Activated T-helper 2 cell treated with anti-CD3 and anti-CD28 coated beads, Interferon-gamma antibody, Interleukin-2, Interleukin-4, amounts not matched to agents 10 μg/mL and 5 μg/mL and 100 μg/mL, durations not matched to agents 14 hours and 24 hours and 36 hours (primary cell): ENCODE measurements at regions not wholly inside any gene's neighbourhood (a gene's known extent, or its start where the extent isn't known, plus 50 kb on each side); places are given as distances from the start of the nearest gene placed in this dataset.

Source experiments
- DNase-seq: peaks from one replicate; pipeline ENCODE4 v3.0.0; 2021; ENCODE audit warnings: low spot score
- H3K27ac Mint-ChIP-seq: one replicate; pipeline ENCODE4 v1.8.0; 2021; ENCODE audit warnings: mixed read lengths
- H3K27me3 Mint-ChIP-seq: one replicate; pipeline ENCODE4 v1.8.0; 2021; ENCODE audit warnings: low read depth, mixed read lengths
- H3K36me3 Mint-ChIP-seq: one replicate; pipeline ENCODE4 v1.8.0; 2021; ENCODE audit warnings: low read depth, mixed read lengths
- H3K4me1 Mint-ChIP-seq: one replicate; pipeline ENCODE4 v1.8.0; 2021; ENCODE audit warnings: low read depth, mixed read lengths
- H3K4me3 Mint-ChIP-seq: one replicate; pipeline ENCODE4 v1.8.0; 2021; ENCODE audit warnings: low read depth, mild to moderate bottlenecking, moderate library complexity, mixed read lengths
- H3K9me3 Mint-ChIP-seq: one replicate; pipeline ENCODE4 v1.8.0; 2021; ENCODE audit warnings: mixed read lengths
- intact Hi-C: fragments of 100-400 bp; cut with micrococcal nuclease; formaldehyde crosslinking; loops from one replicate; pipeline ENCODE4 v1.15.1; 2023

DNA sequence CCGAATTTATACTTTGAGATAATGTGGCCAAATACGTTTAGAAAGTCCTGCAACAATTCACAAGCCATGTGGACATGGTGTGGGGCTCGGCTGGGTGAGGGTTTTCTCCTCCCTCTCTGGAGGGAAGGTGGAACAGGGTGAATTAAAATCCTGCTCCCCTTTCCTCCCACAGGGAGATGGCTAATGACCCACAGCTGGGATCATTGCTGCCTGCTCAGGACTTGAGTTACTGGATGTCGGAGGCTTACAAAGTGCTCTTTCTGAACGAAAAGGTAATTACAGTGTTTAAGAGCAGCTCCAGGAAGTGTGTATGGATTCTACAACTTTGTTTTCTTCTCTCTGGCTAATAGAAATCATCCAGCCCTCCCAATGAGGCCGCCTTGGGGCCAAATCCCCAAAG, 97.9 kb upstream of the ALKAL2 start:
- H3K27ac Mint-ChIP-seq: no peak overlapping the region
- H3K27me3 Mint-ChIP-seq: peaks cover 1% of the 10 kb centered on the region
- H3K4me3 Mint-ChIP-seq: no peak overlapping the region
- intact Hi-C loops: no loop called here
- H3K9me3 Mint-ChIP-seq: peaks cover 5% of the 10 kb centered on the region
- DNase-seq: no peak
- no peaks in the 10 kb centered on the region for H3K4me1 Mint-ChIP-seq
- no peaks in the 10 kb centered on the region for H3K36me3 Mint-ChIP-seq

DNA sequence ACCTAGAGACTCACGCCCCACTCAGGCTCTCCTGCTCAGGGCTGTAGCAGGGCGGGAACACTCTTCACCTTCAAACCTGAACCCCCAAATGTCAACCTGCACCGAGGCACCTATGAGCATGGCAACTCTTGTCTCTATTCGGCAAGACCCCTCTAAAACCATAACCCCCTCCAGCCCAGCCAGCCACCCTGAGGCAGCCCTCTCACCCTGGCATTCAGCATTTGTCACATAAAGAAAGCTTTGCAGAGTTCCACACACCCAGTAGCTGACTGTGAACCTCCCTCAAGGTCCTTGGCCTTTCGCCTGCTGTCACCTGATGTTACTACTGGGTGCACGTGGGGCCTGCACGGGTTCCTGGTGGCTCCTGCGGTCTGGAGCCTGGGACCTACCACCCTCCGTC, 97.2 kb upstream of the ALKAL2 start:
- no peak for DNase-seq
- Mint-ChIP-seq H3K9me3 (peaks cover 5% of the 10 kb centered on the region), H3K27ac (no peak overlapping the region), H3K27me3 (peaks cover 1% of the 10 kb centered on the region), H3K36me3 (no peaks in the 10 kb centered on the region), H3K4me1 (no peaks in the 10 kb centered on the region), H3K4me3 (no peak overlapping the region)
- intact Hi-C loops: no loop called here

DNA sequence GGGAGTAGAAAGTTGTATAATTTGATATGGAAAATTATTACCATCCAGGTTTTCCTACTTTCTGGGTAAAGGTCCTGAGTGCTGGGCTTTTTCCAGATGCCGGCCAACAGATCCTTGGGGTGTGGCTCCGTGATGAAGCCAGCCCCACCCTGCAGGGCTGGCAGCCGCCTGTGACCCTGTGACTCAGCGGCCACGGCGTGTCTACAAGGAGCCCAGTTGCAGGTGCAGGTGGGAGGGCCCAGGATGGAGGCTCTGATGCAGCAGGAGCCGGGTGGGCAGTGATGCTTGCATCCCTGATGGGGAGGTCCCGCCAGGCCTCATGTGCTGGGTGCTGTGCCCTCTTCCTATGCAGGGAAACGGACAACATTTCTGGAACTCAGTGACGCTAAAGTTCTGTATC, 96.0 kb upstream of the ALKAL2 start:
- Mint-ChIP-seq H3K4me3 (no peak overlapping the region), H3K27me3 (peaks cover 1% of the 10 kb centered on the region), H3K4me1 (no peaks in the 10 kb centered on the region), H3K9me3 (peaks cover 2% of the 10 kb centered on the region), H3K27ac (no peak overlapping the region), H3K36me3 (no peaks in the 10 kb centered on the region)
- intact Hi-C loops: no loop called here
- no peak for DNase-seq

DNA sequence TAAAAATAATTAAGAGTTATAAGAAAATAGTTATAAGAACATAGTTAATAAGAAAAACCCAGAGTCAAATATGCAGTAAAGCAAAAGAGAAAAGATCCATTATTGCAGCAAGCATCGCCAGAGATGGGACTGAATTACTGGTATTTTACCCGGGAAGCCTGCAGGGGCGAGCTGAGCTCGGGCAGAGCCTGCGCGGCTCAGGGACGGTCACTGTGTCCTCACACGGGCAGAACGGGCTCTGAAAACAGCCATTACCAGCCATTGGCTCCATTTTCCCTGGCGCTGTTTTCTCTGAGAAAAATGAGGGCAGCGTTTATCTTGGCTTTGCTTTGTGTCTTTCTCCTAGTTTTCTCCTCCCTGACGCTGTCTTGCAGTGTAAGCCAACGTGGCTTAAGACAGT, 95.3 kb upstream of the ALKAL2 start:
- intact Hi-C loops: no loop called here
- no peaks in the 10 kb centered on the region for H3K4me1 Mint-ChIP-seq
- peaks cover 4% of the 10 kb centered on the region for H3K9me3 Mint-ChIP-seq
- H3K27me3 Mint-ChIP-seq: peaks cover 6% of the 10 kb centered on the region
- no peaks in the 10 kb centered on the region for H3K36me3 Mint-ChIP-seq
- H3K4me3 Mint-ChIP-seq: no peak overlapping the region
- no peak for DNase-seq
- no peak overlapping the region for H3K27ac Mint-ChIP-seq

DNA sequence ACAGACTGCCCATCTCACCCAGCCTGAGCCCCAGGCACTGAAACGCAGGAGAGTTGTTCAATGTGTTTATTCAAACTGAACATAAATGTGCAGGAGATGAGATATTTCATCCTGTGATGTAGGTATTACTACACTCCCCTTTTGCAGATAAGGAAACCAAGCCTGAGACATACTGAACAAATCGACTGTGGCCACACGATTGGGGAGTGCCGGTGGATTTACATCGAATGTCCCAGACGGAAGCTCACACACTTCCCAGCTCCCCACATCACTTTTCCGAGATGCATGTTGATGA, 94.8 kb upstream of the ALKAL2 start:
- H3K27me3 Mint-ChIP-seq: peaks cover 7% of the 10 kb centered on the region
- no peaks in the 10 kb centered on the region for H3K4me1 Mint-ChIP-seq
- H3K9me3 Mint-ChIP-seq: peaks cover 9% of the 10 kb centered on the region
- no peak for DNase-seq
- H3K27ac Mint-ChIP-seq: no peak overlapping the region
- no peak overlapping the region for H3K4me3 Mint-ChIP-seq
- intact Hi-C loops: no loop called here
- H3K36me3 Mint-ChIP-seq: no peaks in the 10 kb centered on the region

DNA sequence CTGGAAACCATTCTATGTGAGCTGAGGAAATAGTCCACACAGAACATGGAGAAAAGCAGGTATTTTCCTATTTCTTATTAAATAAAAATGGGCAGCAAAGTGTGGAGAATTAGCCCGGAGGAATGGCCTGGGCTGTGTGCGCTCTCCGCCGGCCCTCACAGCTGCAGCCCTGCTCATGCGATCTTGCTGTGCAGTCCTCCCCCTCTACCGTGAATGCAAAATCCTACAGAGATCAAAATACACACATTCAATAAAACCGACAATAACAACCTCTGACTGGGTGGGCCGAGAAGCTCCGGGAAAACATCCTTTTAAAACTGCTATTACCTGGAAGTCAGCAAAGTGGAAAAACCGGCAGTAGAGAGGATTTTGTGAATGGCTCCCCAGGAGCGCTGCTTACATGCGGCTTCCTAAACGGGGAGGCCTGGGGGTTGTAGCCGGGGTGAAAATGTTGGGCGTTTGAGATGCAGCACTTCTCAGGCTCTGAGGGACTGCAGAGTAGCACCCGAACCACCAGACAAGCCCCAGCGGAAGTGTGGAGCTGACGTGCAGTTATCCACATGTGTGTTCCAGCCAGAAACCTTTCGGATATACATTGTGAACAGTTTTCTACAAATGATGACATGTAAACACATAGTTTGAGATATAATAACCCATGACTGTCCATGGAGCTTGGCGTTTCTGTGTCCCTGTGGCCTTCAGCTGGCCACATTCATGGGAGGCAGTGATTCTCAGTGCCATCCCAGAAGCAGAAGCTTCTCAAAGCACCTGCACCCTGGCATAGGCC, 94.2 kb upstream of the ALKAL2 start:
- no peaks in the 10 kb centered on the region for H3K4me1 Mint-ChIP-seq
- H3K9me3 Mint-ChIP-seq: peaks cover 14% of the 10 kb centered on the region
- no peaks in the 10 kb centered on the region for H3K36me3 Mint-ChIP-seq
- intact Hi-C loops: no loop called here
- H3K4me3 Mint-ChIP-seq: no peak overlapping the region
- no peak overlapping the region for H3K27ac Mint-ChIP-seq
- DNase-seq: no peak
- H3K27me3 Mint-ChIP-seq: peaks cover 9% of the 10 kb centered on the region

DNA sequence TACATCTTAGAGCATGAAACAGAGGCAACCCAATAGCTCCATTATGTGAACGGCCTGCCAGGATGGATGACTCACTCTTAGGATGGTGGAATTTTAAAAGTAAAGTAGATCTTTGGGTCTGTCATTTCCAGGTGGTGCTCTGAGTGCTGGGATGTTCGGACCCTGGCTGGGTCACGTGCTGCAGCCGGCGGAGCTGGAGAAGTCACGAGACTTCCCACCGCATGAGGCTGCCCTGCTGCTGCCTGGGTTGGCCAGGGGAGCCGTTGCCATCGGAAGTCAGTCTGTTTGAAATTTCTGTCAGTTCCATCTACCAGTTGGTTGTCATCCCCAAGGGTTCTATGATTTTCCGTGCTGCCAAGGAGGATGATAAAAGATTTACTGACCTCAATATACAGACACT, 93.3 kb upstream of the ALKAL2 start:
- peaks cover 8% of the 10 kb centered on the region for H3K27me3 Mint-ChIP-seq

DNA sequence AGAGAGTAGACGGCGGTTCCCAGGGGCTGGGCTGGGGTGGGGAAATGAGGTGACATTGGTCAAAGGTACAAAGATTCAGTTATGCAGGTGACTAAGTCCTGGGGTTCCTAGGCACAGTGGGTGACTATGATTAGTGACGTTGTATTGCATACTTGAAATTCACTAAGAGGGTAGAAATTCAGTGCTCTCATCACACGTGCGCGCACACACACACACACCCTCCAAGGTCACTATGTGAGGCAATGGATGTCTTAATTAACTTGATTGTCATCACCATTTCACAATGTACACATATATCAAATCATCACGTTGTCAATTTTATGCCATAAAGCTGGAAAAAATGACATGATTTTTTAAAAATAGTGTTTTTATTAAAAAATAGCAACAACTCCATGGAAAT, 92.9 kb upstream of the ALKAL2 start:
- no peak overlapping the region for H3K27ac Mint-ChIP-seq
- H3K4me1 Mint-ChIP-seq: no peaks in the 10 kb centered on the region
- peaks cover 8% of the 10 kb centered on the region for H3K27me3 Mint-ChIP-seq
- H3K9me3 Mint-ChIP-seq: peaks cover 15% of the 10 kb centered on the region
- DNase-seq: no peak
- intact Hi-C loops: no loop called here
- H3K4me3 Mint-ChIP-seq: no peak overlapping the region
- H3K36me3 Mint-ChIP-seq: no peaks in the 10 kb centered on the region

More for the DNA sequence above, 93.3 kb upstream of the ALKAL2 start:
- DNase-seq: no peak
- Mint-ChIP-seq H3K27ac (no peak overlapping the region), H3K4me1 (no peaks in the 10 kb centered on the region), H3K9me3 (peaks cover 15% of the 10 kb centered on the region), H3K36me3 (no peaks in the 10 kb centered on the region), H3K4me3 (no peak overlapping the region)
- intact Hi-C loops: no loop called here

DNA sequence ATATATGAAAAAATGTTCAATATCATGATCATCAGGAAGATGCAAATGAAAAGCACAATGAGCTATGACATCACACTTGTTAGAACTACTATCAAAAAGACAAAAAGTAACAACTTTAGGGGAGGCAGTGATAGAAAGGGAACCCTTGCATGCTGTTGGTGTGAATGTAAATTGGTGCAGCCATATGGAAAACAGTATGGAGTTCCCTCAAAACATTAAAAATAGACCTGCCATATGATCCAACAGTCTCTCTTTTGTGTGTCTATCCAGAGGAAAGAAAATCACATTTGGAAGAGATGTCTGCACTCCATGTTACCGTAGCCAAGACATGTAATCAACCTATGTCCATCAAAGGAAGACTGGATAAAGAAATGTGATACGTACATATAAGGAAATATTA, 92.3 kb upstream of the ALKAL2 start:
- intact Hi-C loops: no loop called here
- DNase-seq: no peak
- H3K4me1 Mint-ChIP-seq: no peaks in the 10 kb centered on the region
- no peak overlapping the region for H3K4me3 Mint-ChIP-seq
- H3K36me3 Mint-ChIP-seq: no peaks in the 10 kb centered on the region
- peaks cover 15% of the 10 kb centered on the region for H3K9me3 Mint-ChIP-seq
- H3K27me3 Mint-ChIP-seq: peaks cover 8% of the 10 kb centered on the region
- no peak overlapping the region for H3K27ac Mint-ChIP-seq

DNA sequence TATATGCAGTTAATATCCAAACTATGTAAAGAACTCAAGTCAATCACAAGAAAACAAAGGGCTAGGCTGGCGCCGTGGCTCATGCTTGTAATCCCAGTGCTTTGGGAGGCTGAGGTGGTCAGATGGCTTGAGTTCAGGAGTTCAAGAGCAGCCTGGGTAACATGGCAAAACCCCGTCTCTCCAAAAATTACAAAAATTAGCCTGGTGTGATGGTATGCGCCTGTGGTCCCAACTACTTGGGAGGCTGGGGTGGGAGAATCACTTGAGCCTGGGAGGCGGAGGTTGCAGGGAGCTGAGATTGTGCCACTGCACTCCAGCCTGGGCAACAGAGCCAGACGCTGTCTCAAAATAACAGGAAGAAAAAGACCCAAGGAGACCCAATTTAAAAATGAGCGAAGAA, 91.9 kb upstream of the ALKAL2 start:
- H3K4me3 Mint-ChIP-seq: no peak overlapping the region
- no peak for DNase-seq
- intact Hi-C loops: no loop called here
- peaks cover 8% of the 10 kb centered on the region for H3K27me3 Mint-ChIP-seq
- H3K36me3 Mint-ChIP-seq: no peaks in the 10 kb centered on the region
- peaks cover 15% of the 10 kb centered on the region for H3K9me3 Mint-ChIP-seq
- no peak overlapping the region for H3K27ac Mint-ChIP-seq
- no peaks in the 10 kb centered on the region for H3K4me1 Mint-ChIP-seq

DNA sequence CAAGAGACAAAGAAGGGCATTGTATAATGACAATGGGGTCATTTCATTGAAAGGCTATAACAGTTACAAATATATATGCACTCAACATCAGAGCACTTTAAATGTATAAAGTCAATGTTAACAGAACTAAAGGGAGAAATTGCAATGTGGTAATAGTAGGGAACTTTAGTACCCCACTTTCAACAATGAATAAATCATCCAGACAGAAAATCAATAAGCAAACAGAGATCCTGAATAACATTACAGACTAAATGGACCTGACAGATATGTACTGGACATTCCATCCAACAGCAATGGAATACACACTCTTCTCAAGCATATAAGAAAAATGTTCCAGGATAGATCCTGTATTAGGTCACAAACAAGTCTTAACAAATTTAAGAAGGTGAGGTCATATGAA, 90.5 kb upstream of the ALKAL2 start:
- Mint-ChIP-seq H3K4me1 (no peaks in the 10 kb centered on the region), H3K36me3 (no peaks in the 10 kb centered on the region), H3K27me3 (peaks cover 8% of the 10 kb centered on the region), H3K4me3 (no peak overlapping the region), H3K9me3 (peaks cover 15% of the 10 kb centered on the region), H3K27ac (no peak overlapping the region)
- intact Hi-C loops: no loop called here
- DNase-seq: no peak

DNA sequence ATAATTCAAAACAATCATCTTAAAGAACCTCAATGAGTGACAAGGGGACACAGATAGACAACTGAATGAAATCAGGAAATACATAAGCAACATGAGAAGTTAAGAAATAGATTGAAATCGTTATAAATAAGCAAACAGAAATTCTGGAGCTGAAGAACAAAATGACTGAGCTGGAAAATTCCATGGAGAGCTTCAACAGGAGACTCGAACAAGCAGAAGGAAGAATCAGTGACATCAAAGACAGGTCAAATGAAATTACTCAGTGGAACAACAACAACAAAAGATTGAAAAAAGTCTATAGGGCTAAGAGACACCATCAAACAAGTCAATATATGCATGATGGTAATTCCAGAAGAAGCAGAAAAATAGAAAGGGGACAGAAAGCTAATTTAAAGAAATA, 89.5 kb upstream of the ALKAL2 start:
- Mint-ChIP-seq H3K27me3 (peaks cover 12% of the 10 kb centered on the region), H3K4me3 (no peak overlapping the region), H3K36me3 (no peaks in the 10 kb centered on the region), H3K9me3 (peaks cover 15% of the 10 kb centered on the region), H3K4me1 (no peaks in the 10 kb centered on the region), H3K27ac (no peak overlapping the region)
- intact Hi-C loops: no loop called here
- no peak for DNase-seq

DNA sequence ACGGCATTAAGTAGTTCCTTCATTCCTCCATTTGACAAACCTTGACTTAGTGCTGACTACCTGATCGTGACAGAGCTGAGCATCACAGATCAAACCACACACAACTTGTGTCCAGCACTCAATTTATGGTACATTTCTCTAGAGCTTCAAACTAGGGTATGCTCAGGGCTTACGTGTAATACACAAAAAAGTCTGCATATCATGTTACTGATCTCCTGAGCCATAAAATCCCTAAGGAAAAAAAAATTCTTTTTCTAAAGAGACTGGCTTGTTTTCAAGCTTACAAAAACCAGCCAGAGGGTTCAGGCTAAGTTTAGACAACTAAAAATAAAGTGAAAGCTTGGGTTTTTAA, 88.0 kb upstream of the ALKAL2 start:
- Mint-ChIP-seq H3K27ac (no peak overlapping the region), H3K36me3 (no peaks in the 10 kb centered on the region), H3K27me3 (peaks cover 14% of the 10 kb centered on the region), H3K4me1 (no peaks in the 10 kb centered on the region), H3K4me3 (no peak overlapping the region), H3K9me3 (peaks cover 21% of the 10 kb centered on the region)
- DNase-seq: no peak
- intact Hi-C loops: no loop called here
